Endothelial cell (in vitro differentiated cells): ENCODE measurements at regions not wholly inside any gene's neighbourhood (a gene's known extent, or its start where the extent isn't known, plus 50 kb on each side); places are given as distances from the start of the nearest gene placed in this dataset.

ENCODE experiments used
- DNase-seq: peaks from one replicate; pipeline ENCODE4 v3.0.0; 2021; ENCODE audit warnings: low spot score
- H3K27ac Mint-ChIP-seq: one replicate; pipeline ENCODE4 v1.8.0; 2021; ENCODE audit warnings: mixed read lengths, inconsistent platforms; ENCODE audit not compliant: unreplicated experiment
- H3K27me3 Mint-ChIP-seq: one replicate; pipeline ENCODE4 v1.8.0; 2021; ENCODE audit warnings: mild to moderate bottlenecking, moderate library complexity, mixed read lengths, inconsistent platforms; ENCODE audit not compliant: unreplicated experiment
- H3K36me3 Mint-ChIP-seq: one replicate; pipeline ENCODE4 v1.8.0; 2021; ENCODE audit warnings: mild to moderate bottlenecking, low read depth, mixed read lengths, inconsistent platforms; ENCODE audit not compliant: unreplicated experiment
- H3K4me1 Mint-ChIP-seq: one replicate; pipeline ENCODE4 v1.8.0; 2021; ENCODE audit warnings: mild to moderate bottlenecking, mixed read lengths, inconsistent platforms; ENCODE audit not compliant: unreplicated experiment
- H3K4me3 Mint-ChIP-seq: one replicate; pipeline ENCODE4 v1.8.0; 2021; ENCODE audit warnings: mild to moderate bottlenecking, mixed read lengths, inconsistent platforms; ENCODE audit not compliant: unreplicated experiment
- H3K9me3 Mint-ChIP-seq: one replicate; pipeline ENCODE4 v1.8.0; 2021; ENCODE audit warnings: mixed read lengths, inconsistent platforms; ENCODE audit not compliant: unreplicated experiment
- TF ChIP-seq, protein P1 (sequence below): fragments of 200-600 bp; sonication (generic); IDR thresholded peaks from one replicate; pipeline ENCODE4 v1.5.0; 2021; ENCODE audit warnings: antibody characterized with exemption; ENCODE audit not compliant: unreplicated experiment

- Mint-ChIP-seq H3K36me3 (no peaks in the 10 kb centered on the region), H3K27me3 (no peaks in the 10 kb centered on the region), H3K27ac (no peak overlapping the region), H3K4me1 (no peaks in the 10 kb centered on the region), H3K9me3 (no peaks in the 10 kb centered on the region), H3K4me3 (no peak overlapping the region)
- TF ChIP-seq, protein P1, sequence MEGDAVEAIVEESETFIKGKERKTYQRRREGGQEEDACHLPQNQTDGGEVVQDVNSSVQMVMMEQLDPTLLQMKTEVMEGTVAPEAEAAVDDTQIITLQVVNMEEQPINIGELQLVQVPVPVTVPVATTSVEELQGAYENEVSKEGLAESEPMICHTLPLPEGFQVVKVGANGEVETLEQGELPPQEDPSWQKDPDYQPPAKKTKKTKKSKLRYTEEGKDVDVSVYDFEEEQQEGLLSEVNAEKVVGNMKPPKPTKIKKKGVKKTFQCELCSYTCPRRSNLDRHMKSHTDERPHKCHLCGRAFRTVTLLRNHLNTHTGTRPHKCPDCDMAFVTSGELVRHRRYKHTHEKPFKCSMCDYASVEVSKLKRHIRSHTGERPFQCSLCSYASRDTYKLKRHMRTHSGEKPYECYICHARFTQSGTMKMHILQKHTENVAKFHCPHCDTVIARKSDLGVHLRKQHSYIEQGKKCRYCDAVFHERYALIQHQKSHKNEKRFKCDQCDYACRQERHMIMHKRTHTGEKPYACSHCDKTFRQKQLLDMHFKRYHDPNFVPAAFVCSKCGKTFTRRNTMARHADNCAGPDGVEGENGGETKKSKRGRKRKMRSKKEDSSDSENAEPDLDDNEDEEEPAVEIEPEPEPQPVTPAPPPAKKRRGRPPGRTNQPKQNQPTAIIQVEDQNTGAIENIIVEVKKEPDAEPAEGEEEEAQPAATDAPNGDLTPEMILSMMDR: no peak
- DNase-seq: no peak
These were observed 213.2 kb upstream of the LRFN5 start for GRCh38 chr14:41393512-41393911.

DNA sequence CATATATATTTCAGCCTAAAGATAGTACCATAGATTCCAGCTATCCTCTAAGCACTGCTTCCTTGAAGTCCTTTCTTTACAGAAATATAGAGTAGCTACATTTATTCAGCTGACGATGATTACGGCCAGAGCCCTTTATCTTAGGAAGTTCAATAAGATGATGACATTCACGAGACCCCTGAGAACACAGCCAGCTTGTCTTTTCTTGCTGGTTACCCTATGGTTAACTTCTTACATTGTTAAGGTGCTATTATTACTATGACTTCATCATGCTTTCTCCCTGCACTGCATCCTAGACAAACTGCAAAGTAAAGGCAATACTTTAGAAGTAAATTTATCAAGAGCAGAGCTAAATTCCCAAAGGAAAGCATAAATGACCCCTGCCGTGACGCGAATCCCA is 214.4 kb upstream of the LRFN5 start:
- H3K36me3 Mint-ChIP-seq: no peaks in the 10 kb centered on the region
- H3K4me1 Mint-ChIP-seq: no peaks in the 10 kb centered on the region
- H3K27ac Mint-ChIP-seq: no peak overlapping the region
- no peak overlapping the region for H3K4me3 Mint-ChIP-seq
- TF ChIP-seq, protein P1: no peak
- H3K27me3 Mint-ChIP-seq: no peaks in the 10 kb centered on the region
- DNase-seq: no peak
- H3K9me3 Mint-ChIP-seq: no peaks in the 10 kb centered on the region

GRCh38 chr14:41389355-41389754 is 217.3 kb upstream of the LRFN5 start:
- H3K36me3 Mint-ChIP-seq: no peaks in the 10 kb centered on the region
- no peak overlapping the region for H3K4me3 Mint-ChIP-seq
- H3K27me3 Mint-ChIP-seq: no peaks in the 10 kb centered on the region
- TF ChIP-seq, protein P1: no peak
- H3K4me1 Mint-ChIP-seq: no peaks in the 10 kb centered on the region
- no peak for DNase-seq
- H3K27ac Mint-ChIP-seq: no peak overlapping the region
- H3K9me3 Mint-ChIP-seq: no peaks in the 10 kb centered on the region

DNA sequence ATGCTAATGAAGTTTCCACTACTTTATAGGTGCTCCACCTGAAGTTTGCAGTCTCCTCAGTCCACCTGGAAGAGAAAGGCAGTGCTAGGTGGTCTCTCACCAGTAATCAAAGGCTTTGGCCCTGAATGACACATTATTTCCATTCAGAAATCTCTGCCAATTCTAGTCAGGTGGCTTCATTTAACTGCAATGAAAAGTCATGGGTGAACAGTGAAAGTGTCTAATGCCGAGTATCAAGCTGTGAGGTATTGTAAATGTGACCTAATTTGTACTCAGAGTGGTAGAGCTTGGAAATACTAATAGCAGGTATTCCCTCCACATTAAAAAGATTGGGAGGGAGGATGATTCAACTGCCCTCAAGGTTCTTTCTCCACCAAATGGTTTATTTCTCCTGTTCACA is 220.9 kb upstream of the LRFN5 start:
- no peak for DNase-seq
- H3K27me3 Mint-ChIP-seq: no peaks in the 10 kb centered on the region
- no peak overlapping the region for H3K27ac Mint-ChIP-seq
- TF ChIP-seq, protein P1: no peak
- no peaks in the 10 kb centered on the region for H3K36me3 Mint-ChIP-seq
- H3K9me3 Mint-ChIP-seq: no peaks in the 10 kb centered on the region
- no peak overlapping the region for H3K4me3 Mint-ChIP-seq
- no peaks in the 10 kb centered on the region for H3K4me1 Mint-ChIP-seq

GRCh38 chr14:41380017-41380416 is 226.7 kb upstream of the LRFN5 start:
- Mint-ChIP-seq H3K9me3 (no peaks in the 10 kb centered on the region), H3K36me3 (no peaks in the 10 kb centered on the region), H3K4me1 (no peaks in the 10 kb centered on the region), H3K27me3 (no peaks in the 10 kb centered on the region), H3K4me3 (no peak overlapping the region), H3K27ac (no peak overlapping the region)
- no peak for DNase-seq
- TF ChIP-seq, protein P1: no peak
